ENCODE measurements at regions not wholly inside any gene's neighbourhood (a gene's known extent, or its start where the extent isn't known, plus 50 kb on each side); places are given as distances from the start of the nearest gene placed in this dataset.

- intact Hi-C loops (cut with DNase I) = no loop called here
- H3K4me1 ChIP-seq (ENCODE audit: control insufficient read depth, insufficient read depth, low read length) = no peaks in the 10 kb centered on the region
- no peaks in the 10 kb centered on the region for H3K9me3 ChIP-seq (ENCODE audit: control insufficient read depth, low read length)
- 92% methylated on average over 4 of the region's 4 CpGs for WGBS
- ATAC-seq = no peak
- peak in 1 of 3 donors; percentile 10 for DNase-seq
- no peak overlapping the region for H3K27ac ChIP-seq (ENCODE audit: low read length)
- H3K4me3 ChIP-seq (ENCODE audit: low read length) = no peak overlapping the region
- H3K27me3 ChIP-seq (ENCODE audit: control insufficient read depth, insufficient read depth) = no peaks in the 10 kb centered on the region
Observed at GRCh38 chr12:86526060-86526595, 269.9 kb upstream of the MGAT4C start.

DNA sequence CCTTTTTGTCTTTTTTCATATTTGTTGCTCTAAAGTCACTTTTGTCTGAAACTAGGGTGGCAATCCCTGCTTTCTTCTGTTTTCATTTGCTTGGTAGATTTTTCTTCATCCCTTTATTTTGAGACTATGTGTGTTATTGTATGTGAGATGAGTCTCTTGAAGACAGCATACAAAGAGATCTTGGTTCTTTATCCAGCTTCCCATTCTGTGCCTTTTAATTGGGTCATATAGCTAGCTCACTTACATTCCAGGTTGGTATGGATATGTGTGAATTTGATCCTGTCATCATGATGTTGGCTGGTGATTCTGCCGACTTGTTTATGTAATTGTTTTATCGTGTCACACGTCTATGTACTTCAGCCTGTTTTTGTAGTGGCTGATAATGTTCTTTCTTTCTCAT lies 267.7 kb upstream of the MGAT4C start:
- no peak for DNase-seq
- no peaks in the 10 kb centered on the region for H3K9me3 ChIP-seq (ENCODE audit: control insufficient read depth, low read length)
- 90% methylated on average over 3 of the region's 3 CpGs for WGBS
- intact Hi-C loops (cut with DNase I) = no loop called here
- no peak overlapping the region for H3K27ac ChIP-seq (ENCODE audit: low read length)
- no peak overlapping the region for H3K4me3 ChIP-seq (ENCODE audit: low read length)
- H3K27me3 ChIP-seq (ENCODE audit: control insufficient read depth, insufficient read depth) = no peaks in the 10 kb centered on the region
- H3K4me1 ChIP-seq (ENCODE audit: control insufficient read depth, insufficient read depth, low read length) = no peaks in the 10 kb centered on the region
- ATAC-seq = no peak

DNA sequence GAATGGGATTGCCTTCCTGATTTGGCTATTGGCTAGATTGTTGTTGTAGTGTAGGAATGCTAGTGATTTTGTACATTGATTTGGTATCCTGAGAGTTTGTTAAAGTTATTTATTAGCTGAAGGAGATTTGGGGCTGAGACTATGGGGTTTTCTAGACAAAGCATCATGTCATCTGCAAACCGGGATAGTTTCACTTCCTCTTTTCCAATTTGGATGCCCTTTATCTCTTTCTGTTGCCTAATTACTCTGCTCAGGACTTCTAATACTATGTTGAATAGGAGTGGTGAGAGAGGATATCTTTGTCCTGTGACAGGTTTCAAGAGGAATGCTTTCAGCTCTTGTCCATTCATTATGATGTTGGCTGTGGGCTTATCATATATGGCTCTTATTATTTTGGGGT lies 265.7 kb upstream of the MGAT4C start:
- intact Hi-C loops (cut with DNase I) = no loop called here
- Histone ChIP-seq H3K4me3 (ENCODE audit: low read length) (no peak overlapping the region), H3K27ac (ENCODE audit: low read length) (no peak overlapping the region), H3K4me1 (ENCODE audit: control insufficient read depth, insufficient read depth, low read length) (no peaks in the 10 kb centered on the region), H3K9me3 (ENCODE audit: control insufficient read depth, low read length) (no peaks in the 10 kb centered on the region), H3K27me3 (ENCODE audit: control insufficient read depth, insufficient read depth) (no peaks in the 10 kb centered on the region)
- 41% methylated on average over 1 of the region's 1 CpG for WGBS
- ATAC-seq (no peak), DNase-seq (no peak)

DNA sequence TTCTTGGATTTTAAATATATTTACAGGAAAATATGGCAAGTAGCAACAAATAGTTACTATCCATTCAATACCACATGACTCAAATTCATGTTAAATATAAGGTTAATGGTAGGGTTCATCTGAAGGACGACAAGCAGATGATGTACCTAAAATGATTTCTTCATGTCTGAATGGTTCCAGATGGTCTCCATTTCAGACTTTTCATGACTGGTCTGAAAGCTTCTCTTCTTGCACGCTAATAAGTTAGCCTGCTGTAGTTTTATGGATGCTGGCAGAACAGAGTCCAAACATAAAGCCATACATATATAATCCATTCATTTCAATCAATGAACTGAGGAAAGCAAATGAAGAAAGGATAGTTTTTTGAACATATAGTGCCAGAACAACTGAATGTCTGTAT lies 257.0 kb upstream of the MGAT4C start:
- intact Hi-C loops (cut with DNase I) = no loop called here
- ATAC-seq = no peak
- no peak overlapping the region for H3K27ac ChIP-seq (ENCODE audit: low read length)

GRCh38 chr12:86496595-86496994 lies 240.4 kb upstream of the MGAT4C start:
- H3K4me3 ChIP-seq (ENCODE audit: low read length) = no peak overlapping the region
- no peak overlapping the region for H3K27ac ChIP-seq (ENCODE audit: low read length)
- WGBS = 30% methylated on average over 1 of the region's 1 CpG
- no peak for DNase-seq
- intact Hi-C loops (cut with DNase I) = no loop called here
- no peaks in the 10 kb centered on the region for H3K4me1 ChIP-seq (ENCODE audit: control insufficient read depth, insufficient read depth, low read length)
- no peaks in the 10 kb centered on the region for H3K9me3 ChIP-seq (ENCODE audit: control insufficient read depth, low read length)
- H3K27me3 ChIP-seq (ENCODE audit: control insufficient read depth, insufficient read depth) = no peaks in the 10 kb centered on the region
- ATAC-seq = no peak

More for the DNA sequence above, 257.0 kb upstream of the MGAT4C start:
- H3K9me3 ChIP-seq (ENCODE audit: control insufficient read depth, low read length) = no peaks in the 10 kb centered on the region
- H3K27me3 ChIP-seq (ENCODE audit: control insufficient read depth, insufficient read depth) = no peaks in the 10 kb centered on the region
- 62% methylated on average over 2 of the region's 2 CpGs for WGBS
- H3K4me1 ChIP-seq (ENCODE audit: control insufficient read depth, insufficient read depth, low read length) = no peaks in the 10 kb centered on the region
- H3K4me3 ChIP-seq (ENCODE audit: low read length) = no peak overlapping the region
- DNase-seq = no peak

- ATAC-seq (no peak), DNase-seq (no peak)
- Histone ChIP-seq H3K4me3 (ENCODE audit: low read length) (no peak overlapping the region), H3K27me3 (ENCODE audit: control insufficient read depth, insufficient read depth) (no peaks in the 10 kb centered on the region), H3K27ac (ENCODE audit: low read length) (no peak overlapping the region), H3K4me1 (ENCODE audit: control insufficient read depth, insufficient read depth, low read length) (no peaks in the 10 kb centered on the region), H3K9me3 (ENCODE audit: control insufficient read depth, low read length) (no peaks in the 10 kb centered on the region)
- WGBS = 87% methylated on average over 4 of the region's 4 CpGs
- intact Hi-C loops (cut with DNase I) = no loop called here
Observed at GRCh38 chr12:86484473-86484872, 228.3 kb upstream of the MGAT4C start.

DNA sequence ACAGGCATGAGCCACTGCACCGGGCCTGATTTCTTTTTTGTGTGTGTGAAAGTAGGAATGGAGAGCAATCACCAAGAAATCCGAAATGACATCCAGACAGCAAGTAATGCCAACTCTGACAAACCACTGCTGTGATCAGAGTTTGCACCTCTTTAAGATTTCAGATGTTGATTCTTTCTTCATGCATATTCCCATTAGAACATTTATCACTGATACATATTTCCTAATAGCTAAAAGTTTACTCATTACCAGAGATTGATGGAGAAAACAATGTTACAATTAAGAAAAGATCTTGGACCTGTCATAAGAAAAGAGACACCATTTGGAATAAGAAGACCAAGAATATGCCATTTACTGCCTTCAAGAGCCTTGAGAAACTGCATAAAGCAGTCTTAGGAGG lies 217.0 kb upstream of the MGAT4C start:
- no peaks in the 10 kb centered on the region for H3K9me3 ChIP-seq (ENCODE audit: control insufficient read depth, low read length)
- H3K4me1 ChIP-seq (ENCODE audit: control insufficient read depth, insufficient read depth, low read length) = no peaks in the 10 kb centered on the region
- H3K4me3 ChIP-seq (ENCODE audit: low read length) = no peak overlapping the region
- WGBS = 78% methylated on average over 2 of the region's 2 CpGs
- no peaks in the 10 kb centered on the region for H3K27me3 ChIP-seq (ENCODE audit: control insufficient read depth, insufficient read depth)
- no peak overlapping the region for H3K27ac ChIP-seq (ENCODE audit: low read length)
- no peak for ATAC-seq
- no peak for DNase-seq
- intact Hi-C loops (cut with DNase I) = no loop called here

DNA sequence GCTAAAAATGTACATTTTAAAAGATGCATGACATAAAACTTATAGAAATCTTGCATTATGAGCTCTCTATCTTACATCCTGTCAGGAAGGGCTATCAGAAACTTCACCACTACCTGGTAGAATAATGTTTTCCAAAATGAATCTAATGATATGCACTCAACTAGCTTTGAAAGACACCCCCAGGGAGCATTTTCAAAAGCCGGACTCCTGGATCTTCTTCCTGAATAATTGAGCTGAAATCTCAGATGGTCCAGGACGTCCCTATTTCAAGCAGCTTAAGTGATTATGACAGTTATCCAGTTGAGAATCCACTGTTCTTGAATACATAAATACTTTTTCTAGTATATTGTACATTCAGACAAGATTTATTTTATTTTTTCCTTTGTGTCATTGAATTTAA lies 200.6 kb upstream of the MGAT4C start:
- DNase-seq = no peak
- H3K4me1 ChIP-seq (ENCODE audit: control insufficient read depth, insufficient read depth, low read length) = no peaks in the 10 kb centered on the region
- H3K27ac ChIP-seq (ENCODE audit: low read length) = no peak overlapping the region
- 72% methylated on average over 2 of the region's 2 CpGs for WGBS
- no peak for ATAC-seq
- H3K27me3 ChIP-seq (ENCODE audit: control insufficient read depth, insufficient read depth) = no peaks in the 10 kb centered on the region
- no peak overlapping the region for H3K4me3 ChIP-seq (ENCODE audit: low read length)
- intact Hi-C loops (cut with DNase I) = no loop called here
- H3K9me3 ChIP-seq (ENCODE audit: control insufficient read depth, low read length) = no peaks in the 10 kb centered on the region

DNA sequence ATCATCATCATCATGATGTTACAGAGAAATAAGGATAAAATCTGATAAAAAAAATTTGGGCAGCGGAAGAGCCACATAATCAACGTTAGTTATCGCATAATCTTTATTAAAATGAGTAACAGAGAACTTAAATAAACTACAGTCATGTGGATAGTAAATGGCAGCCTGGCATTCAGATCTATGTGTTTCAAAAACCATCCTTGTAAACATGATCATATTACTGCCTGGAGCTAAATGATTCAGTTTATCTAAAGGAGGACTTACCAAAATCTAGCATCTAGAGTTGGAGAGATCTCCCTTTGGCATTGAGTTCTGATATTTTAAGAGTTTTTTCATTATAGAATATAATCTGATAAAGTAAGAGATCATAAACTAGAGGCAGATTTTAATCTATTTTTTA lies 200.1 kb upstream of the MGAT4C start:
- Histone ChIP-seq H3K27me3 (ENCODE audit: control insufficient read depth, insufficient read depth) (no peaks in the 10 kb centered on the region), H3K4me1 (ENCODE audit: control insufficient read depth, insufficient read depth, low read length) (no peaks in the 10 kb centered on the region), H3K9me3 (ENCODE audit: control insufficient read depth, low read length) (no peaks in the 10 kb centered on the region), H3K4me3 (ENCODE audit: low read length) (no peak overlapping the region), H3K27ac (ENCODE audit: low read length) (no peak overlapping the region)
- no peak for ATAC-seq
- DNase-seq = no peak
- intact Hi-C loops (cut with DNase I) = no loop called here
- 82% methylated on average over 3 of the region's 3 CpGs for WGBS

DNA sequence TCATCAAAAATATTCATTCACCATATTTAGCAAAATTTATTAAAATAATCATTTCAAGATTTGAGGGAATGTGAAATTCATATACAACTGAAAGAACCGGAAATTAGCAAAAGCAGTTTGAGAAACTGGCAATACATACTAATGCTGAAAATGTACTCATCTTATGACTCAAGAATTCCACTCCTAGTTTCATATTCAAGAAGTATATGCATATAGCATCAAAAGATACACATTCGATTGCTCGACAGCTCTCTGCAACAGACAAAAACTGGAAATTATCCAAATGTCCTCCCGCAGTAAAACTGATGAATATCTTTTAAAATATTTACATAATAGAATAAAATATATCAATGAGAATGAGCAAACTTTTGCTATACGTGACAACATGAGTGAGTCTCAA lies 189.2 kb upstream of the MGAT4C start:
- WGBS = 66% methylated on average over 5 of the region's 5 CpGs
- H3K4me3 ChIP-seq (ENCODE audit: low read length) = no peak overlapping the region
- DNase-seq = no peak
- no peak overlapping the region for H3K27ac ChIP-seq (ENCODE audit: low read length)
- H3K4me1 ChIP-seq (ENCODE audit: control insufficient read depth, insufficient read depth, low read length) = no peaks in the 10 kb centered on the region
- H3K9me3 ChIP-seq (ENCODE audit: control insufficient read depth, low read length) = no peaks in the 10 kb centered on the region
- ATAC-seq = no peak
- intact Hi-C loops (cut with DNase I) = no loop called here
- H3K27me3 ChIP-seq (ENCODE audit: control insufficient read depth, insufficient read depth) = no peaks in the 10 kb centered on the region

GRCh38 chr12:86435053-86435452 lies 178.9 kb upstream of the MGAT4C start:
- 23% methylated on average over 1 of the region's 1 CpG for WGBS
- no peak for DNase-seq
- H3K4me3 ChIP-seq (ENCODE audit: low read length) = no peak overlapping the region
- intact Hi-C loops (cut with DNase I) = no loop called here
- no peak for ATAC-seq
- H3K4me1 ChIP-seq (ENCODE audit: control insufficient read depth, insufficient read depth, low read length) = no peaks in the 10 kb centered on the region
- no peak overlapping the region for H3K27ac ChIP-seq (ENCODE audit: low read length)
- no peaks in the 10 kb centered on the region for H3K27me3 ChIP-seq (ENCODE audit: control insufficient read depth, insufficient read depth)
- H3K9me3 ChIP-seq (ENCODE audit: control insufficient read depth, low read length) = peaks cover 2% of the 10 kb centered on the region

- ATAC-seq (no peak), DNase-seq (no peak)
- WGBS = 75% methylated on average over 1 of the region's 1 CpG
- intact Hi-C loops (cut with DNase I) = no loop called here
- Histone ChIP-seq H3K4me3 (ENCODE audit: low read length) (no peak overlapping the region), H3K4me1 (ENCODE audit: control insufficient read depth, insufficient read depth, low read length) (no peaks in the 10 kb centered on the region), H3K9me3 (ENCODE audit: control insufficient read depth, low read length) (peaks cover 2% of the 10 kb centered on the region), H3K27ac (ENCODE audit: low read length) (no peak overlapping the region), H3K27me3 (ENCODE audit: control insufficient read depth, insufficient read depth) (no peaks in the 10 kb centered on the region)
Observed at GRCh38 chr12:86429824-86430223, 173.6 kb upstream of the MGAT4C start.

All from right cardiac atrium (tissue), 5 donors.